Vagina (tissue), 2 donors: ENCODE measurements at regions not wholly inside any gene's neighbourhood (a gene's known extent, or its start where the extent isn't known, plus 50 kb on each side); places are given as distances from the start of the nearest gene placed in this dataset.

Experiments used
- POLR2AphosphoS5 ChIP-seq, 2 donors: sonication (generic); formaldehyde crosslinking; IDR thresholded peaks; one replicate each; pipeline ENCODE4 v1.9.0; 2017; ENCODE audit warnings: antibody characterized with exemption in 2 of 2, mild to moderate bottlenecking in 2 of 2, low read depth in 1 of 2; ENCODE audit not compliant: insufficient read depth in 1 of 2
- TF ChIP-seq, protein P1 (sequence below), 3 experiments: fragments of 450-650 bp in 2 of 3; fragments of 200-600 bp in 1 of 3; sonication (generic) in 1 of 3; IDR thresholded peaks; one replicate each; pipeline ENCODE4 v1.5.1; 2017 to 2019; ENCODE audit warnings: antibody characterized with exemption in 3 of 3, mild to moderate bottlenecking in 2 of 3, moderate library complexity in 2 of 3

DNA sequence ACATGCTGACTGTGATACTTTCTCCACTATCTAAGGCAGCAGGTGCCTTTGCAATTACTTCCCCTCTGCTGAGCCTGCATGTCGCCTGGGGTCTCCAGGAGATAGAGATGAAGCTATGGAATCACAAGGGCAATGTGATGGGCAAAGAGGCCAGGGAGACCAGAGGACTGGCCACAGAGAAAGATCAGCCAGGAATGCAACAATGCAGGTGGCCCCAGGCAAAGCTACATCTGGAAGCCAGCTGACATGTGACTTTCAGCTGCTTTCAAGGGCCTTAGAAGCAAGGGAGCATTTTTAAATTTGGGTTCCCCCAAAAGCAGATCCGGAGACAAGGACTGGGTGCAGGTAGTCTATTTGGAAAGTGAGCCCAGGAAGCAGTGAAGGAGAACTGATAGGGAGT lies 107.9 kb upstream of the SRSF6 start:
- TF ChIP-seq, protein P1, sequence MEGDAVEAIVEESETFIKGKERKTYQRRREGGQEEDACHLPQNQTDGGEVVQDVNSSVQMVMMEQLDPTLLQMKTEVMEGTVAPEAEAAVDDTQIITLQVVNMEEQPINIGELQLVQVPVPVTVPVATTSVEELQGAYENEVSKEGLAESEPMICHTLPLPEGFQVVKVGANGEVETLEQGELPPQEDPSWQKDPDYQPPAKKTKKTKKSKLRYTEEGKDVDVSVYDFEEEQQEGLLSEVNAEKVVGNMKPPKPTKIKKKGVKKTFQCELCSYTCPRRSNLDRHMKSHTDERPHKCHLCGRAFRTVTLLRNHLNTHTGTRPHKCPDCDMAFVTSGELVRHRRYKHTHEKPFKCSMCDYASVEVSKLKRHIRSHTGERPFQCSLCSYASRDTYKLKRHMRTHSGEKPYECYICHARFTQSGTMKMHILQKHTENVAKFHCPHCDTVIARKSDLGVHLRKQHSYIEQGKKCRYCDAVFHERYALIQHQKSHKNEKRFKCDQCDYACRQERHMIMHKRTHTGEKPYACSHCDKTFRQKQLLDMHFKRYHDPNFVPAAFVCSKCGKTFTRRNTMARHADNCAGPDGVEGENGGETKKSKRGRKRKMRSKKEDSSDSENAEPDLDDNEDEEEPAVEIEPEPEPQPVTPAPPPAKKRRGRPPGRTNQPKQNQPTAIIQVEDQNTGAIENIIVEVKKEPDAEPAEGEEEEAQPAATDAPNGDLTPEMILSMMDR (IDR thresholded peaks at IDR 0.05), result no peak
- TF ChIP-seq POLR2AphosphoS5 (IDR thresholded peaks at IDR 0.05; ENCODE audit: insufficient read depth in 1 of 2, low read depth in 1 of 2), result no peak
